Suprapubic skin (tissue), 4 donors: ENCODE measurements at regions not wholly inside any gene's neighbourhood (a gene's known extent, or its start where the extent isn't known, plus 50 kb on each side); places are given as distances from the start of the nearest gene placed in this dataset.
A peak's percentile ranks its signal among the peaks of the same experiment; 100 is the strongest.

Experiments used
- DNase-seq, 2 donors: peaks; one replicate each; pipeline ENCODE4 v3.0.0-alpha.2; 2019; ENCODE audit warnings: low spot score in 2 of 2
- H3K27ac ChIP-seq: fragments of 200-600 bp; sonication (generic); one replicate; pipeline ENCODE4 v1.5.1; 2019
- H3K27me3 ChIP-seq: fragments of 200-600 bp; sonication (generic); one replicate; pipeline ENCODE4 v1.5.1; 2019
- H3K36me3 ChIP-seq: fragments of 200-600 bp; sonication (generic); one replicate; pipeline ENCODE4 v1.5.1; 2019
- H3K4me1 ChIP-seq: fragments of 200-600 bp; sonication (generic); one replicate; pipeline ENCODE4 v1.5.1; 2019
- H3K4me3 ChIP-seq: fragments of 200-600 bp; sonication (generic); one replicate; pipeline ENCODE4 v1.5.1; 2019; ENCODE audit warnings: mild to moderate bottlenecking
- H3K9me3 ChIP-seq: fragments of 200-600 bp; sonication (generic); one replicate; pipeline ENCODE4 v1.5.1; 2019
- CTCF ChIP-seq, 2 donors: fragments of 200-600 bp in 1 of 2; fragments of 450-650 bp in 1 of 2; sonication (generic) in 1 of 2; IDR thresholded peaks; one replicate each; pipeline ENCODE4 v1.5.1; 2016 to 2019; ENCODE audit warnings: antibody characterized with exemption in 2 of 2, mild to moderate bottlenecking in 1 of 2, moderate library complexity in 1 of 2
- EP300 ChIP-seq: sonication (generic); formaldehyde crosslinking; IDR thresholded peaks from one replicate; pipeline ENCODE4 v1.6.1; 2017; ENCODE audit warnings: antibody characterized with exemption
- POLR2A ChIP-seq, 2 donors: fragments of 450-650 bp; IDR thresholded peaks; one replicate each; pipeline ENCODE4 v1.6.1; 2017; ENCODE audit warnings: antibody characterized with exemption in 2 of 2, mild to moderate bottlenecking in 2 of 2, moderate library complexity in 2 of 2
- POLR2AphosphoS5 ChIP-seq, 3 donors: sonication (generic); formaldehyde crosslinking; IDR thresholded peaks; one replicate each; pipeline ENCODE4 v1.6.1; 2017; ENCODE audit warnings: antibody characterized with exemption in 3 of 3
- WGBS: methylation state at CpG from one replicate; pipeline ENCODE4 v1.1.5; 2018; 5-methylcytosine and 5-hydroxymethylcytosine counted together

DNA sequence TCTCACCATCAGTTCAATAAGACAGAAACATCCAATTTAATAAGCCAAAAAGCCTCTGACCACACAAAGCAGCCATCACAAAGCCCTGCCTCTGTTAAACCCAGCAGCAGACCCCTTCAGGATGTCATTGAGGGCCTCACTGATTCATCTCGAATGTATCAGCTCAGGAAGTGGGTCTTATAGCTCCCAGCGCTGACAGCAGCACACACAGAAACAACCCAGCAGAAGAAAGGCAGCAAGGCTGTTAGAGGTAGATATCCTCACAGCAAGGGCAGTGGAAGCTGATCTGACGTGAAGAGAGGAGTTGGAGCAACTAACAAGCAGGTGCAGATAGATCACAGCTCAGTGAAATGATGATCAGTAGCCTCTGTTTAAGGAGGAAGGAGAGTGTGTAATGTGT is 86.2 kb upstream of the NCAM1 start:
- Histone ChIP-seq H3K4me3 (no peak overlapping the region), H3K36me3 (no peaks in the 10 kb centered on the region), H3K27me3 (peaks cover 5% of the 10 kb centered on the region), H3K4me1 (no peaks in the 10 kb centered on the region), H3K9me3 (no peaks in the 10 kb centered on the region), H3K27ac (no peak overlapping the region)
- WGBS: 75% methylated on average over 3 of the region's 3 CpGs
- TF ChIP-seq POLR2A (IDR thresholded peaks at IDR 0.05) (no peak), POLR2AphosphoS5 (IDR thresholded peaks at IDR 0.05) (no peak), EP300 (no peak), CTCF (IDR thresholded peaks at IDR 0.05) (no peak)
- DNase-seq: no peak

DNA sequence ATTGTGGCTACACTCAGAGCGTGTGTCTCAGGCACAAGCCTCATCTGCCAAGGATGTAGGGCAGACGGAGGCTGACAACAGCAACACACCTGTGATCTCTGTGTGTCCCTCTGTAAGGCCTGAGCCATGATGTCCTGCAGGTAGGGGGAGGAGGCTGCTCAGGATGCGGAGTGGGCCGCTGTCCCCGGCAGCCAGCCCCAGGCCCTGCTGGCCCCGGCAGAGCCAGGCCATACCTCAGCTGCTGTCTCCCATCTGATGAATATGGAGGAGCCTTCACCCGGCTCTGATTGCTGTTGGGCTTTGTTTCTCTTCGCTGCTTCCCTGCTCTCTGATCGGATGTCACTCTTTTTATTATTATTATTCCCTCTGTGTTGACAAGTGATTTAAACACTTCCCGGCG is 83.6 kb upstream of the NCAM1 start:
- 63% methylated on average over 10 of the region's 11 CpGs for WGBS
- TF ChIP-seq CTCF (IDR thresholded peaks at IDR 0.05) (no peak), POLR2A (IDR thresholded peaks at IDR 0.05) (no peak), EP300 (no peak), POLR2AphosphoS5 (IDR thresholded peaks at IDR 0.05) (no peak)
- Histone ChIP-seq H3K4me1 (peaks cover 10% of the 10 kb centered on the region), H3K9me3 (no peaks in the 10 kb centered on the region), H3K27me3 (peaks cover 5% of the 10 kb centered on the region), H3K4me3 (no peak overlapping the region), H3K27ac (no peak overlapping the region), H3K36me3 (no peaks in the 10 kb centered on the region)
- DNase-seq: no peak

- 75% methylated on average over 7 of the region's 7 CpGs for WGBS
- Histone ChIP-seq H3K4me3 (no peak overlapping the region), H3K4me1 (peaks cover 10% of the 10 kb centered on the region), H3K27ac (no peak overlapping the region), H3K27me3 (peaks cover 5% of the 10 kb centered on the region), H3K36me3 (no peaks in the 10 kb centered on the region), H3K9me3 (no peaks in the 10 kb centered on the region)
- DNase-seq: no peak
- TF ChIP-seq POLR2AphosphoS5 (IDR thresholded peaks at IDR 0.05) (no peak), CTCF (IDR thresholded peaks at IDR 0.05) (no peak), EP300 (no peak), POLR2A (IDR thresholded peaks at IDR 0.05) (no peak)
Observed at GRCh38 chr11:112878033-112878601, 83.1 kb upstream of the NCAM1 start.

GRCh38 chr11:112880495-112880894 is 80.7 kb upstream of the NCAM1 start:
- 78% methylated on average over 4 of the region's 4 CpGs for WGBS
- Histone ChIP-seq H3K27me3 (peaks cover 5% of the 10 kb centered on the region), H3K4me3 (no peak overlapping the region), H3K36me3 (no peaks in the 10 kb centered on the region), H3K9me3 (no peaks in the 10 kb centered on the region), H3K27ac (no peak overlapping the region), H3K4me1 (peaks cover 10% of the 10 kb centered on the region)
- no peak for TF ChIP-seq EP300
- TF ChIP-seq CTCF (IDR thresholded peaks at IDR 0.05): no peak
- no peak for TF ChIP-seq POLR2A (IDR thresholded peaks at IDR 0.05)
- no peak for TF ChIP-seq POLR2AphosphoS5 (IDR thresholded peaks at IDR 0.05)
- no peak for DNase-seq

- Histone ChIP-seq H3K9me3 (no peaks in the 10 kb centered on the region), H3K36me3 (no peaks in the 10 kb centered on the region), H3K4me3 (peak overlapping the region; percentile 38), H3K27ac (no peak overlapping the region), H3K27me3 (no peaks in the 10 kb centered on the region), H3K4me1 (peaks cover 10% of the 10 kb centered on the region)
- peak in 1 of 2 donors; percentile 61 for DNase-seq
- TF ChIP-seq POLR2AphosphoS5 (IDR thresholded peaks at IDR 0.05): no peak
- no peak for TF ChIP-seq CTCF (IDR thresholded peaks at IDR 0.05)
- TF ChIP-seq POLR2A (IDR thresholded peaks at IDR 0.05): no peak
- TF ChIP-seq EP300: no peak
- WGBS: 22% methylated on average over 4 of the region's 17 CpGs
Observed at GRCh38 chr11:112881461-112881860, 79.8 kb upstream of the NCAM1 start.
